ENCODE measurements at regions not wholly inside any gene's neighbourhood (a gene's known extent, or its start where the extent isn't known, plus 50 kb on each side); places are given as distances from the start of the nearest gene placed in this dataset.

- no peaks in the 10 kb centered on the region for H3K36me3 Mint-ChIP-seq (ENCODE audit: low read depth)
- peaks cover under 1% of the 10 kb centered on the region for H3K27me3 Mint-ChIP-seq
- ChIA-PET POLR2A (no interaction called here), CTCF (interaction anchor here (0.8 kb wide), 1 partner anchor 272 kb away, joined by 3 read pairs; no protein-coding TSS in a partner anchor)
- H3K27ac Mint-ChIP-seq: no peak overlapping the region
- no peak for DNase-seq
- no peaks in the 10 kb centered on the region for H3K4me1 Mint-ChIP-seq
- no peak overlapping the region for H3K4me3 Mint-ChIP-seq
- no peaks in the 10 kb centered on the region for H3K9me3 Mint-ChIP-seq
These were observed 203.9 kb downstream of the ZNF326 start for GRCh38 chr1:90198616-90199332.

GRCh38 chr1:90193116-90193515, 198.2 kb downstream of the ZNF326 start:
- POLR2A ChIA-PET: no interaction called here
- Mint-ChIP-seq H3K27me3 (no peaks in the 10 kb centered on the region), H3K4me1 (no peaks in the 10 kb centered on the region), H3K36me3 (ENCODE audit: low read depth) (no peaks in the 10 kb centered on the region), H3K27ac (no peak overlapping the region), H3K9me3 (no peaks in the 10 kb centered on the region), H3K4me3 (no peak overlapping the region)
- DNase-seq: no peak
- CTCF ChIA-PET: no interaction called here

- peaks cover 4% of the 10 kb centered on the region for H3K27me3 Mint-ChIP-seq
- CTCF ChIA-PET: no interaction called here
These were observed 197.5 kb downstream of the ZNF326 start for GRCh38 chr1:90192408-90192807.

GRCh38 chr1:90190523-90190922, 195.6 kb downstream of the ZNF326 start:
- CTCF ChIA-PET: no interaction called here
- POLR2A ChIA-PET: no interaction called here
- no peak overlapping the region for H3K27ac Mint-ChIP-seq
- H3K27me3 Mint-ChIP-seq: peaks cover 4% of the 10 kb centered on the region
- no peaks in the 10 kb centered on the region for H3K9me3 Mint-ChIP-seq
- H3K36me3 Mint-ChIP-seq (ENCODE audit: low read depth): no peaks in the 10 kb centered on the region
- H3K4me3 Mint-ChIP-seq: no peak overlapping the region
- DNase-seq: no peak
- H3K4me1 Mint-ChIP-seq: no peaks in the 10 kb centered on the region

More at GRCh38 chr1:90192408-90192807, 197.5 kb downstream of the ZNF326 start:
- DNase-seq: no peak
- POLR2A ChIA-PET: no interaction called here
- Mint-ChIP-seq H3K36me3 (ENCODE audit: low read depth) (no peaks in the 10 kb centered on the region), H3K4me1 (no peaks in the 10 kb centered on the region), H3K9me3 (no peaks in the 10 kb centered on the region), H3K27ac (no peak overlapping the region), H3K4me3 (no peak overlapping the region)

GRCh38 chr1:90189889-90190288, 195.0 kb downstream of the ZNF326 start:
- ChIA-PET CTCF (no interaction called here), POLR2A (no interaction called here)
- H3K36me3 Mint-ChIP-seq (ENCODE audit: low read depth): no peaks in the 10 kb centered on the region
- peaks cover 4% of the 10 kb centered on the region for H3K27me3 Mint-ChIP-seq
- H3K4me1 Mint-ChIP-seq: no peaks in the 10 kb centered on the region
- DNase-seq: no peak
- H3K9me3 Mint-ChIP-seq: no peaks in the 10 kb centered on the region
- H3K4me3 Mint-ChIP-seq: no peak overlapping the region
- H3K27ac Mint-ChIP-seq: no peak overlapping the region

- ChIA-PET CTCF (no interaction called here), POLR2A (no interaction called here)
- Mint-ChIP-seq H3K36me3 (ENCODE audit: low read depth) (no peaks in the 10 kb centered on the region), H3K9me3 (no peaks in the 10 kb centered on the region), H3K4me1 (no peaks in the 10 kb centered on the region), H3K4me3 (no peak overlapping the region), H3K27me3 (peaks cover 4% of the 10 kb centered on the region), H3K27ac (no peak overlapping the region)
- DNase-seq: no peak
These were observed 192.3 kb downstream of the ZNF326 start for GRCh38 chr1:90187323-90187585.

GRCh38 chr1:90186506-90187322, 191.8 kb downstream of the ZNF326 start:
- no peak overlapping the region for H3K4me3 Mint-ChIP-seq
- H3K27ac Mint-ChIP-seq: no peak overlapping the region
- ChIA-PET POLR2A (no interaction called here), CTCF (no interaction called here)
- H3K9me3 Mint-ChIP-seq: no peaks in the 10 kb centered on the region
- no peak for DNase-seq
- no peaks in the 10 kb centered on the region for H3K36me3 Mint-ChIP-seq (ENCODE audit: low read depth)
- no peaks in the 10 kb centered on the region for H3K4me1 Mint-ChIP-seq
- H3K27me3 Mint-ChIP-seq: peaks cover 4% of the 10 kb centered on the region

- peaks cover 3% of the 10 kb centered on the region for H3K27me3 Mint-ChIP-seq
- H3K27ac Mint-ChIP-seq: no peak overlapping the region
- DNase-seq: no peak
- no peaks in the 10 kb centered on the region for H3K9me3 Mint-ChIP-seq
- no peak overlapping the region for H3K4me3 Mint-ChIP-seq
- no peaks in the 10 kb centered on the region for H3K4me1 Mint-ChIP-seq
- CTCF ChIA-PET: no interaction called here
- H3K36me3 Mint-ChIP-seq (ENCODE audit: low read depth): no peaks in the 10 kb centered on the region
- POLR2A ChIA-PET: no interaction called here
These were observed 181.6 kb downstream of the ZNF326 start for GRCh38 chr1:90176530-90176929.

- Mint-ChIP-seq H3K4me3 (no peak overlapping the region), H3K27ac (no peak overlapping the region), H3K9me3 (no peaks in the 10 kb centered on the region), H3K36me3 (ENCODE audit: low read depth) (no peaks in the 10 kb centered on the region), H3K4me1 (no peaks in the 10 kb centered on the region), H3K27me3 (peaks cover 3% of the 10 kb centered on the region)
- POLR2A ChIA-PET: no interaction called here
- no peak for DNase-seq
- CTCF ChIA-PET: no interaction called here
These were observed 180.7 kb downstream of the ZNF326 start for GRCh38 chr1:90175490-90176167.

- DNase-seq: no peak
- H3K4me3 Mint-ChIP-seq: no peak overlapping the region
- no peak overlapping the region for H3K27ac Mint-ChIP-seq
- H3K4me1 Mint-ChIP-seq: no peaks in the 10 kb centered on the region
- H3K27me3 Mint-ChIP-seq: peaks cover 3% of the 10 kb centered on the region
- no peaks in the 10 kb centered on the region for H3K36me3 Mint-ChIP-seq (ENCODE audit: low read depth)
- POLR2A ChIA-PET: no interaction called here
- no peaks in the 10 kb centered on the region for H3K9me3 Mint-ChIP-seq
- CTCF ChIA-PET: no interaction called here
These were observed 179.3 kb downstream of the ZNF326 start for GRCh38 chr1:90174246-90174645.

GRCh38 chr1:90162216-90162615, 167.3 kb downstream of the ZNF326 start:
- no peak overlapping the region for H3K4me3 Mint-ChIP-seq
- POLR2A ChIA-PET: no interaction called here
- DNase-seq: no peak
- no peak overlapping the region for H3K27ac Mint-ChIP-seq
- H3K9me3 Mint-ChIP-seq: no peaks in the 10 kb centered on the region
- H3K4me1 Mint-ChIP-seq: no peaks in the 10 kb centered on the region
- H3K27me3 Mint-ChIP-seq: peaks cover 6% of the 10 kb centered on the region
- H3K36me3 Mint-ChIP-seq (ENCODE audit: low read depth): no peaks in the 10 kb centered on the region
- CTCF ChIA-PET: no interaction called here

- DNase-seq: no peak
- no peaks in the 10 kb centered on the region for H3K4me1 Mint-ChIP-seq
- no peaks in the 10 kb centered on the region for H3K36me3 Mint-ChIP-seq (ENCODE audit: low read depth)
- POLR2A ChIA-PET: no interaction called here
- no peaks in the 10 kb centered on the region for H3K9me3 Mint-ChIP-seq
- no peak overlapping the region for H3K4me3 Mint-ChIP-seq
- peaks cover 6% of the 10 kb centered on the region for H3K27me3 Mint-ChIP-seq
- CTCF ChIA-PET: no interaction called here
- H3K27ac Mint-ChIP-seq: no peak overlapping the region
These were observed 166.7 kb downstream of the ZNF326 start for GRCh38 chr1:90161625-90162024.

- peaks cover 6% of the 10 kb centered on the region for H3K27me3 Mint-ChIP-seq
- CTCF ChIA-PET: no interaction called here
- no peak overlapping the region for H3K4me3 Mint-ChIP-seq
These were observed 161.0 kb downstream of the ZNF326 start for GRCh38 chr1:90155721-90156487.

More at GRCh38 chr1:90155721-90156487, 161.0 kb downstream of the ZNF326 start:
- no peak overlapping the region for H3K27ac Mint-ChIP-seq
- no peak for DNase-seq
- H3K36me3 Mint-ChIP-seq (ENCODE audit: low read depth): no peaks in the 10 kb centered on the region
- POLR2A ChIA-PET: no interaction called here
- H3K4me1 Mint-ChIP-seq: no peaks in the 10 kb centered on the region
- H3K9me3 Mint-ChIP-seq: no peaks in the 10 kb centered on the region
